T-helper 1 cell (primary cell): ENCODE measurements at regions not wholly inside any gene's neighbourhood (a gene's known extent, or its start where the extent isn't known, plus 50 kb on each side); places are given as distances from the start of the nearest gene placed in this dataset.
A peak's percentile ranks its signal among the peaks of the same experiment; 100 is the strongest.
"Not testable (repeated sequence)": the region's sequence is repeated elsewhere in the genome, so short reads cannot be mapped to it uniquely, and the experiment has no call there.

Source experiments
- DNase-seq, 5 donors: peaks; one replicate each; pipeline ENCODE4 v3.0.0-alpha.2; 2012 to 2020

DNA sequence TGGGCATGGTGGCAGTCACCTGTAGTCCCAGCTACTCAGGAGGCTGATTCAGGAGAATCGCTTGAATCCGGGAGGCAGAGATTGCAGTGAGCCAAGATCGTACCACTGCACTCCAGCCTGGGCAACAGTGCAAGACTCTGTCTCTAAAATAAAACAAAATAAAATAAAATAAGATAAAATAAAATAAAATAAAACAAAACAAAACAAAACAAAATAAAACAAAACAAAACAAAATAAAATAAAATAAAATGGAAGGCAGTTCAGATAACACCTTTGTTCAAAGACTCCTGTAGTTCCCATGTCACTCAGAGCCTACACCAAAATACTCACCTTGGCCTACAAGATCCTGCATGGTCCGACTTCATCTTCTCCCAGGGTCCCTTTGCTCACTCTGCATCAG lies 61.3 kb downstream of the SYF2 start:
- DNase-seq, result not testable (repeated sequence)

DNA sequence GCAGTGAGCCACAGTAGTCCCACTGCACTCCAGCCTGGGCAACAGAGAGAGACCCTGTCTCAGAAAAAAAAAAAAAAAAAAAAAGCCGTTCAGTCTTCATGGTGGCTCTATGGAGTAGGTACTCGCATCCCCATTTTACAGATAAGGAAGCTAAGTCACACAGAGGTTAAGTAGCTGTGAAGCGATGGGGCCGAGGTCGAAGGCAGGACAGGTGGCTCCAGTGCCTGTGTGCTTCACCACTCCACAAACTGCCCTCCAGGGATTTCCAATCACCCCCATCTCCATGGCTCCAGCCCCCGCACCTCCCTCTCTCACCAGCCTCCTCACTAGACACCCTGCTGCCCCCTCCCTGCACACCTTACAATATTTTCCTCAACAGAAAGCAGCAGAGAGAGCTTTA lies 61.9 kb downstream of the SYF2 start:
- DNase-seq, result no peak

DNA sequence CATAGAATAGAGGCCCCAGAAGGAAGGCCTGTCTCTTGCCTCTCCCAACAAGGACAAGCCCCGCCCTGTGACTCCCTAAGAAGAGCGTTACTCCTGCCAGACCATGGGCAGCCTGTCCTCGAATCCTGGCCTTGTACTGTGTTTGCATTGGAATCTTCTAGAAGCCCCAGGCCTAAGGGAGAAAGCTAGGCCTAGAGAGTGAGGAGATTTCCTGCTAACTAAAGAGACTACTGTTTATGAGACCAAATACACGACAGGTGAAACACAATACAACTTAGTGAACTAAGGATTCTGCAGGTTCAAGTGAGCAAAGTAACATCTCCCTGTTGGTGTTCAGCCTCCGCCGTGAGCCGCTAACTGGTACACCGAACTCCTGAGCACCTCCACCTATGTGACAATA lies 62.7 kb downstream of the SYF2 start:
- DNase-seq, result no peak

DNA sequence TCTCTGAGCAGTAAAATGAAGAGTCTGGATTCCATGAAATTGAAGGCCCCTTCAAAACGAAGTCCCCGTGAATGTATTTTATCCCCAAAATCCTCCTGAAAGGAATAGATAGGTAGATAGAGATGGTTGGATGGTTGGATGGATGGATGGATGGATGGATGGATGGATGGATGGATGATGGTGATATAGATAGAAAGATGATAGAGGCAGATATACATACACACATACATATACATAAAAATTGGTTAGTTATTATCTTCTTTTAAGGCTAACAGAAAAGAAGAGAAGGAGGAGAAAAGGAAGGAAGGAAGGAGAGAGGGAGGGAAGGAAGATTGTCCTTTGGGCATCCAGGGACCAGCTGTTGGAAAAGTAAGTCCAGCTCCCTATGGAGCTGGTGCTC lies 63.1 kb downstream of the SYF2 start:
- no peak for DNase-seq

DNA sequence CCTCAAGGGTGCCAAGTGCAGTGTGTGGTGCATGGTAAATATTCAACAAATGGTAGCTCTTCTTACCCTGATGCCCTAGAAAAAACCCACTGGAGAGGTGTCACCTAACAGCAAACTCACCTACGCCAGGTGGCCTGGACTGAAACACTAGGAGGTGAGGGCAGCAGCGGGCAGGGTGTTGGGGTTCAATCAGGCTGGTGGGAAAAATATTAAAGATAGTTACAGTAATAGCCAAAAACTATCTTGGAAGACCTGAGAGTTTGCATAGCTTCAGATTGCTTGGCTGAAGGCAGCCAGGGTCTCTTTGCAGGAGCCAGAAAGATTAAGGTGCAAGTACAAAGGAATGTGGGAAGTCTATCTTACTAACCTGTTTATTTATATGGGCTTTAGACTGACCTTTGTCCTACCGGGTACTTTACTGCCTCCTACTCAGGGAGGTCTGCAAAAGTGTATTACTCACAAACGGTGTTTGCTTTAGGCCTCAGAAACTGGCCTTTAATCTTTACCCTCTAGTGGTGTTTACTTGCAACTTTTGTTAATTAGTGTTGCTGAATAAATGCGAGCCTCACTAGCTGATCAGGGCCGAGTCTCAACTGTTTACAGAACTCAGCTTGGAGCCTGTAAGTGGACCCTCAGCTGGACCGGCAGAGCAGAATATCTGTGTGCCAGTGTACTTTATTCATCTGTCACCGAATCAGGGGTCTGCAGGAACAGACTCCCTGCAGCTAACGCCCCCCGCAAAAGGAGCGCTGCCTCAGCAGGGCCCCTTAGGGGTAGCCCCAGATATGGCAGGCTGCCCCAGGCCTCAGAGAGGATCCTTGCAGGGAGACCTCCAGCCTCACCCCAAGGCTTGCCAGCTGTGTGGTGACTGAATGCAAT lies 63.9 kb downstream of the SYF2 start:
- DNase-seq, result no peak

DNA sequence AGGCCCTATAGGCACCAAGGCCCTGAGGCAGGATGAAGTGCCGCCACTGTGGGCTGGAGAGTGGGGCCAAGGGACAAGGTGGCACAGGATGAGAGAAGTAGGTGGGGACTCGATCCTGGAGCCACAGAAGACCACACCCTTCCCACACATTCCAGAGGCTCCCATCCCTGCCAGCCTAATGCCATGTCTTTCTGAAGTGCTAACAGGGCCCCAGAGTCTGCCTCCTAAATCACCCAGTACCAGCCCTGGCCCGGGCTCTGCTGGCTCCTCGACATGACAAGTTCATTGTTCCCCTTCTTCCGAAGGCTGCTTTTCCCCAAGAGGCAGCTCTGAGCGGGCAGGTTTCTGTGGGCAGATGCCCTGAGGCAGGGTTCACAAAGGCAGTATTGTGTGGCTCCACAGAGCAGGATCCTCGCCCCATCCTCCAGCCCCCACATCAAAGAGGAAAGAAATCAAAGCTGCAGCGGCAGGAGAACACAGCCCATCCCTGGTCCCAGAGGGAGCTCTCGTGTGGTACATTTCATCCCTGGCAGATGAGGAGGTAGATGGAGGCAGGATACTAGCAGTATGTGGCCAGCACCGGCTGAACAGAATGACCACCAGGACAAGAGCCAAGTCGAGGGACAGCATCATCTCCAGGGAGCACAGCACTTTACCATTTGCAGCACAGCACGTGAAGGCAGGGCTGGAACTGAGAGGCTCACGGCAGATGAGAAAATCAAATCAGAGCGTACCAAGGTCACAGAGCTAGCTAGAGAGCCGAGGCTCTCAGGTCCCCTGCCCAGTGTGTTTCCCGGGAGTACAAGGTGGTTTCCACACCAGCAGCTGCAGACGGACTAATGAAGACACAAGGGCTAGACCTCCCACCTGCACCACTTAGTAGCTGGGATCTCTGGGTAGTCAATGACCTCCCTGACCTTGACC lies 64.8 kb downstream of the SYF2 start:
- DNase-seq, result no peak

DNA sequence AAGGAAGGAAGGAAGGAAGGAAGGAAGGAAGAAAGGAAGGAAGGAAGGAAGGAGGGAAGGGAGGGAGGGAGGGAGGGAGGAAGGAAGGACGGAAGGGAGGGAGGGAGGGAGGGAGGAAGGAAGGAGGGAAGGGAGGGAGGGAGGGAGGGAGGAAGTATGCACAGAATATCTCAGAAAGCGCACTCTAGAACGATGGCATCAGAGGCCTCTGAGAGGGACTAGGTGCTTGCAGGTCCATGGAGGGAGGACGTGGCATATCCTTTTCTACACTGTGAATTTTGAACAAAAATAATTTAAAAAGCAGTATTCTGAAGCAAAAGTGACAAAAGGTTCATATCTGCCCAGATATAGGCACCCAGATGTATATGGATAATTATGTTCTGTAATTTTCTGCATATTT lies 65.5 kb downstream of the SYF2 start:
- DNase-seq, result no peak

DNA sequence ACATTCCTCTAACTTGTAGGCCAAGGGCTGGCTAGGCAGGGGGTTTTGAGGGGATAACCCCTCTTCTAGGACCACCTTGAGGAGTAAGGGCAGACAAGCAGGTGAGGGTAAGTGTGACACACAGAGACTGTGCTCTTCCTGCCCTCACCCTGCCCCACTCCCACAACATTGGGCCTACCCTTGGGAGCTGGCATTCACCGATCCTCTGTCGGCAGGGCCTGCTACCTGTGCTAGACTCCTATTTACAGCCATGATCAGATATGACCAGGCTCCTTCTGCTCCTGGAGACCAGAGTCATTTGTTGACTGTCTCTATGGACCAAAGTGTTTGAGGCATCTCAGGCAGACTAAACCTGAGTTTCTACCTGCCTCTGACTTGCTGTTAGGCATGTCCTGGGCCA lies 68.3 kb downstream of the SYF2 start:
- DNase-seq, result no peak

DNA sequence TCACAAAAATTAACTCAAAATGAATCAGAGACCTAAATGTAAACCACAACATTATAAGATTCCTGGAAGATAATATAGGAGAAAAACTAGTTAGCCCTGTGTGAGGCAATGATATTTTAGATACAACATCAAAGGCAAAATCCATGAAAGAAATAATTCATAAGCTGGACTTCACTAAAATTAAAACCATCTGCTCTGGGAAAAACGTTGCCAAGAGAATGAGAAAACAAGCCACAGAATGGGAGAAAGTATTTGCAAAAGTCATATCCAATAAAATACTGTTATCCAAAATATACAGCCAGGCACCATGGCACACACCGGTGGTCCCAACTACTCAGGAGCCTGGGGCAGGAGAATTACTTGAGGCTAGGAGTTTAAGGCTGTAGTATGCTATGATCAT lies 70.3 kb downstream of the SYF2 start:
- DNase-seq, result no peak

DNA sequence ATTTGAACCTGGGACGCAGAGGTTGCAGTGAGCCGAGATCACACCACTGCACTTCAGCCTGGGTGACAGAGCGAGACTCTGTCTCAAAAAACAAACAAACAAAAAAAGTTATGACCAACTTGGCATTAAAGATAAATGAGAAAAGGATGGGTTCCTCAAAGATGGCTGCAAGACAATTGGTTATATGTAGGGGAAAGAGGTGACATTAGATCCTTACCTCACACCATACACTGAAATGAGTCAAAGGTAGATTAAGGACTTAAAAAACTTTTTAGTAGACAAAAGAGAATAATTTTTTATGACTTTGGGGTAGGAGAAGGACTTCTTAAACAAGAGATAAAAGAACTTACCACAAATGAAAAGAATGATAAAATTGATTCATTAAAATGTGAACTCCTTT lies 74.5 kb downstream of the SYF2 start:
- no peak for DNase-seq

DNA sequence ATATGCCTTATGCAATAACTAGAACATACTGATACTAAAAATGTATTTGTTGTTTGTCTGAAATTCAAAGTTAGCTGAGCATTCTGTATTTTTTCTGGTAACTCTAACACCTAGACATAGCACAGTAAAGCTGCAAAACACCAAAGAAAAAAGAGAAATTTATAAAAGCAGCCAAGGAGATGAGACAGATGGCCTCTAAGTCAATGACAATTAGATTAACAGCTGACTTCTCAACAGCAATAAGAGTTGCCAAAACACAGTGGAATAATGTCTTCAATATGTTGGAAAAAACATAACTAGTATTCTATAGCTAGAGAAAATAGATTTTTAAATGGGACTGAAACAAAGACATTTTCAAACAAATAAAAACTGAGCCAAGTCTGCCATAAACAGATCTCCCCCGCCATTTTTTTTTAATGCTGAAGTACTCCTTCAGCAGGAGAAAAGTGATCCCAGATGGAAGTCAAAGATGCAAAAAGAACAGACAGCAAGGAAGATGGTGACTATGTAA lies 81.3 kb downstream of the SYF2 start:
- DNase-seq, result no peak

DNA sequence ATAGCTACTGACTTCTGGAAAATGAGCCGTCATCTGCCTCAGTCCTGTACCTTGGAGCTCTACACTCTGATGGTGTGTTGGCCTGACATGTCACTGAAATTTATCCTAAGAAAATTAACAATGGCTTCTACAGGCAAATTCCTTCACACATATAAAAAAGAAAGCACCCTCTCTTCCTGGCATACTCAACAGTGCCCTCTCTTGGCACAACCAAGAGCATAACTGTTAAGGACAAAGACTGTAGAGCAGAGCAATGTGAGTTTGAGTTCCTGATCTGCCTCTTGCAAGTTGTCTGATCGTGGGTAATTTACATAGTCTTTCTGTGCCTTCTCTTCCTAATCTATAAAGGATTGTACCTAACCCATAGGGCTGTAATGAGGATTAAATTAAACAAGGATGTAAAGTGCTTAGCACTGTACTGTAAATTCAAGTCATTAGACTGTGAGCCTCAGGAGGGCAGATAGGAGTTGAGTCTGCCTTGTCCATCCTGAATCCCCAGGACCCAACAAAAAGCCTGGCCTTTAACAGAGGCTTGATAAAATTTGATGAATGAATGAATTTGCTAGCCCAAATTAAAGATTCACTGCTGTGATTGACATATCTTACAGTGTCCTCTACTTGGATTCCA lies 83.5 kb downstream of the SYF2 start:
- DNase-seq, result peak in 2 of 5 donors; percentile 5 to 41

DNA sequence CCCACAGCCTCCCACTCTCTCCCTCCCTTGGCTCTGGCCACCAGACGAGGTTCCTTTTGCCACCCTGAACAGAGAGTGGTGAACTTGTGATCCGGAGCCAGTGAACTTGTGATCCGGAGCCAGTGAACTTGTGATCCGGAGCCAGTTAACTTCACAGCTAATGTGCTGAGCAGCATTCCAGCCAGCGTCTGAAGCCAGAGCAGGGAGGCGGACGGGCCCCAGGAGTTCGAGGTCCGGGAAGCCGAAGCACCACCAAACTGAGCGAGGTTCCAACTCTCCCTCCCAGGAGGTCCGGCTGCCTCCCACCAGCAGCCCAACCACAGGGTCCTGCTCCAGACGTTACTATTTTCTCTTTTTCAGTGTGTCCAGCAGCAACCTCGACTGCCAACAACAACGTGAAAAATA lies 85.8 kb downstream of the SYF2 start:
- no peak for DNase-seq

DNA sequence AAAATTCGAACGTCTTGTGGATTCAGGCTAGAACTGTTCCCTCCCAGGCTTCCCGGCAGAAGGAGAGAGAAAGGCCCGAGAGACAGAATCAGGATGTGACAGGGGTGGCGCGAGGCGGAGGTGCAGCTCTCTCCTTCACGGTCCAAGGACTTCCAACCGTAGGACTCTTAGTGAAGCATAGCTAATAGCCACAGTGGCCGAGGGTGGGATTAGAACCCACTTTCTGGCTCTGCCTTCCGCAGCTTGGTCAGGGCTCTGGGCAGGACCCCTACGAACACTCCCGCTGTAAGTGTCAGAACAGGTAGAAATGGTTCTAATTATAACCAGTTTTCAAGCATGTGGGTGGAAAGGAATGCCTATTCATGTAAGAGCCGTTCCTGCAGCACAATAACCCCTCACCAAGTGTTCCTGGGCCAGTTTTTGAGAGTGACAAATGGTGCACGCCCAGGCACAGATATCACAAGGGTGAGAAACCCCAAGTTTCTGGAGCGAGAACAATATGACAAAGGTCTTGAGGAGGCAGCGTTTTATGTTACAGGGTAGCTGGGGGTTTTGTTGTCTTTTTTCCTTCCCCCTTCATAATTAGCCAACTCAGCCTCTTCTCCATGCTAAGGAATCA lies 86.4 kb downstream of the SYF2 start:
- DNase-seq, result no peak

DNA sequence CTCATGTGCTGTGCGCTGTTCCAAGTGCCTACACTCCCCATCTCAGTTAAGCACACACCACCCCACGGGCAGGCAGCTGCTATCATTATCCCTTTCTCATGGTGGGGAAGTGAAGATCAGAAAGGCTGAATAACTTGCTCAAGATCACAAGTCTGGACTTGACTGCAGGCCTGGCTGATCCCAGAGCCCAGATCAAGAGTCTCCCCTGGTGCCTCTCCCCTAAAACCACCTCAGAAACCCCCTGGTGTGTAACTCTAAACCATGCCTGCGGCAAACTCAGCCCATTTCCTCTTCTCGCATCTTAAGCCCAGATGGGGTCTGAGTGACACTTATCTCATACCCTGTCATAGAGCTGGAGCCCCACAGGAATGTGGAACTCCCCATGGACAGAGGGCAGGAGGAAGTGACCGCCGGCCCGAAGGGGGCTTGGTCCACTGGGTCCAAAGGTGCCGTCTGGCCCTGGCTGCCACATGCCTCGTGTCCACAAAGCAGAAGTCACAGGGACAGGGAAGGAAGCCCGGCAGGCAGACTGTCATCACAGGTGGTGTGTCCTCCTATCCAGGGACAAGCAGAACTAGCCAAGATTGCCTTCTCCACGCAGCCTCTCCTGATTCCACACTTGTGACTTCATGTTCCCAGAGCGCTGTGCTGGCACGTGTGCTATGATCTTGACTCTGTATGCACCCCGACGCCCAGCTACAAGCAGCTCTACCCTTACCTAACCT lies 92.1 kb downstream of the SYF2 start:
- DNase-seq, result no peak

DNA sequence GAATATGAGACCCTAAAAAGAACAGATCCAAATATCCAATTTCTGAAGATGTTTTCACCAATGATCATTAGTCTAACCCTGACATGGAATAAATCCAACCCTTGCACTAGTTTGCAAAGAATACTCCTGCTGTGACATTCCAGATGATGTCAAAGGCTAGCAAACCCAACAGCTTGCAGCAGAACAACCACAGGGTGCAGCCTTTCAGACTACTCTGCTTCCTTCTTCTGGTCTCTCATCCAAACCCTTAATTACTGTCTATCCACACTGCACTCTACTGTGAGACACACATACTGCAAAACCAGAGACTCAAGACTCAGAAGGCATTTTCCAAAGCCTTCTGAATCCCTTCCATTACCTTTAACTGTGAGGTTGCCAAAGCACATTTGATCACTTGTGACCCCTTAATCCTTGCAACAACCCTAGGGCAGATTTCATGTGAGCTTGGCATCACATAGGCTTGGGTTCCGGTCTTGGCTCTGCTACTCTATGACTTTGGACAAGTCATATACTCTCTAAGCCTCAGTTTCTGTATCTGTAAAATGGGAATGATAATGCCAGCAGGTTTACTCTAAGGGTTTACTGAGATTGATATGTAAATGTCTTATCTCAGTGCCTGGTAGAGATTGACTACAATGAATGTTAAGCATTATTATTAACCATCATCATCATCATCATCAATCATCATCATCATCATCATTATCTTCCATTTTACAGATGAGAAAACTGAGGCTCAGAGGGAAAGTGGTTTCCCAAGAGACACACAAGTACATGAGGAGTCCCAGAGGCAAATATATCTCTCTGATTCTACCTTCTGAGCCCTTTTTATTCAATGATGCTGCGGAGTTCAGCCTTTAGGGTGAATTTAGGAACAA lies 94.5 kb downstream of the SYF2 start:
- DNase-seq, result no peak

DNA sequence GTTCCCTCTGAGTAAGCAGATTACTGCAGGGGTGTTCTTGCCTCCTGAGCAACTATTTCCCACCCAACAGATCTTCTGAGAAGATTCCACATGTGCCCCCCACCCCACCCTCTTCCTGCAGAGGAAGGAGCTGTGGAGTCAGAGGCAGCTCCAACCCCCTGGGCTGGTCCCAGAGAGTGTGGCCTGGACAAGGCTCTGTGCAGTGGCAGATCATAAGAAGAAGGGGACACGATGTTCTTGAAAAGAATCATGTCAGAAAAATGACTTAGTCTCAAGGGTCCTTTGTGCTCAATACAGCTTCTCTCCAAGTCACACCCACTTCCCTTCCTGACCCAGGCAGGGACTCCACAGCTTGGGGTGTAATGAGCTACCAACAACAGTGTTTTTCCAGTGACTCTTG lies 95.2 kb downstream of the SYF2 start:
- no peak for DNase-seq

DNA sequence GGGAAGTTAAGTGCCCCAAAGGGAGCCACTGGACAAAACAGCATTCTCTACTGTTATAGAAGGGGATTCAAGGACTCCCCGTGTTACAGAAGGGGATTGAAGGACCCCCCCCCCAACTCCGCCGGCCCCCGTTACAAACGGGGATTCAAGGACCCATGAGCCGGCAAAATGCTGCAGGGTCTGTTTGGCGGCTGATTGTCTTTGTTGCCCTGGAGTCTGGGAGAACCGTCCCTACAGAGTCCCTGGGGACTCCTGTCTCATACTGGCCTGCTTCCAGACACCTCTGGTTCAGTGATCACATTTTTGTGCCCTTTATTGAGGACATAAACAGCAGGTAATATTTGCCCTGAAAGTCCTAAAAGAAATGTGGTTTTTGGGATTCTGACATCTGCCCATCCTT lies 96.4 kb downstream of the SYF2 start:
- no peak for DNase-seq

DNA sequence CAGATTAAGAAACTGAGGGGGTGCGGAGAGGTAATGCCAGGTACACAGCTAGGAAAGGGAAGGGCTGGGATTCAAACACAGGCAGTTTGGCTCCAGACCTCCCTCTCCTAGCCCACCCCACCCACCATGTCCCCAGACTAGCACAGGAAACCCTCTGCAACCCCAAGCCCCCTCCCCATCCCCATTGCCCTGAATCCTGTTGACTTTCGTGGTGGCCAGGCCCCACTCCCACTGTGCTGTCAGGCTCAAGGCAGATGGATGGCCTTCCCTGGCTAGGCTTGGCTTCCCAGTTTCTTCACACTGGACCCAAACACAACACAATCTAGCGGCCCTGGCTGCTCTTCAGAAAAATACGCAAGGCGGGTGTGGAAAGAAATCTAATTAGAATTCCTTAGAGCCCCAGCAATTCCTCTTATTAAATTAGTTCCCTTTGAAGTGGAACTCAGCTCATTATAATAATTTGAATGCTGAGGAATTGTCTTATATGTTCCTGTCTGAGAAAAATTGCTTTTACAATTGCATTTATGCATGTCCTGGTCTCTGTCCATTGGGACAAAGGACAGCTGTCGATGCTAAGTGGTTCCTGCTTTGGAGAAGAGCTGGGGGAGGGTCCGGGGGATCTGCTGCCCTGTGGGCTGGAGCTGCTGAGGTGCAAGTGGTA lies 97.4 kb downstream of the SYF2 start:
- DNase-seq, result no peak

DNA sequence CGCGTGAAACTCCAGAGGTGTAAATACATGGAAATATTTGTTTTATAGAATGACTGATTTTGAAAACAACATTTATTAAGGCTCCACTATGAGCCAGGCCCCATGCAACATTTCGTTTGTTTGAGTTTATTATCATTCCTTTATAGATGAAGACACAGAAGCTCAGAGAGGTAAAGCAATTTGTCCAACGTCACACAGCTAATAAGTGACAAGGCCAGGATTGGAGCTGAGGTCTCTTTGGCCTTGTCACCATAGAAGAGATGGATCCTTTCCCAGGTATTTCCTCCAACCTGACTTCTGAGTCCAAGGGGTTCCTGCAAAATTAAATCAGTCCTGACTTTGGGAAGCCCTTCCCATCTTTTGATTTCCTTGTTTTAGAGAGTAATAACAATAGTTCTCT lies 98.0 kb downstream of the SYF2 start:
- DNase-seq, result no peak
